Adipocyte (in vitro differentiated cells): ENCODE measurements at regions not wholly inside any gene's neighbourhood (a gene's known extent, or its start where the extent isn't known, plus 50 kb on each side); places are given as distances from the start of the nearest gene placed in this dataset.

Experiments used
- DNase-seq: peaks from one replicate; pipeline ENCODE4 v3.0.0-alpha.2; 2015; ENCODE audit warnings: low read depth
- H3K27me3 ChIP-seq: replicated peaks from 2 replicates; pipeline ENCODE4 v1.7.0; 2013; ENCODE audit warnings: mild to moderate bottlenecking, low read length, moderate library complexity; ENCODE audit not compliant: control insufficient read depth, insufficient read depth
- H3K36me3 ChIP-seq: 2 replicates; pipeline ENCODE4 v1.7.0; 2013; ENCODE audit warnings: low read length, mild to moderate bottlenecking, moderate library complexity; ENCODE audit not compliant: control insufficient read depth, insufficient read depth, severe bottlenecking
- H3K4me1 ChIP-seq: 2 replicates; pipeline ENCODE4 v1.7.0; 2013; ENCODE audit warnings: mild to moderate bottlenecking, low read length, moderate library complexity; ENCODE audit not compliant: control insufficient read depth, insufficient read depth
- H3K4me3 ChIP-seq: 2 replicates; pipeline ENCODE4 v1.7.0; 2013; ENCODE audit warnings: mild to moderate bottlenecking, low read length, moderate library complexity
- H3K9ac ChIP-seq: 2 replicates; pipeline ENCODE4 v1.7.0; 2013; ENCODE audit warnings: mild to moderate bottlenecking, low read length, moderate library complexity
- H3K9me3 ChIP-seq: 2 replicates; pipeline ENCODE4 v1.7.0; 2013; ENCODE audit warnings: mild to moderate bottlenecking, low read length, moderate library complexity; ENCODE audit not compliant: control insufficient read depth

- H3K4me1 ChIP-seq, result no peaks in the 10 kb centered on the region
- no peak for DNase-seq
- no peak overlapping the region for H3K9ac ChIP-seq
- H3K36me3 ChIP-seq, result no peaks in the 10 kb centered on the region
- H3K27me3 ChIP-seq, result no peaks in the 10 kb centered on the region
- H3K9me3 ChIP-seq, result peaks cover 26% of the 10 kb centered on the region
- H3K4me3 ChIP-seq, result no peak overlapping the region
These were observed 242.0 kb upstream of the ARRDC4 start for GRCh38 chr15:97718509-97718908.

- peaks cover 3% of the 10 kb centered on the region for H3K9me3 ChIP-seq
- H3K4me1 ChIP-seq, result no peaks in the 10 kb centered on the region
- H3K4me3 ChIP-seq, result no peak overlapping the region
- H3K9ac ChIP-seq, result no peak overlapping the region
- DNase-seq, result no peak
- no peaks in the 10 kb centered on the region for H3K27me3 ChIP-seq
- H3K36me3 ChIP-seq, result no peaks in the 10 kb centered on the region
These were observed 231.7 kb upstream of the ARRDC4 start for GRCh38 chr15:97728791-97729190.

GRCh38 chr15:97729270-97729669, 231.2 kb upstream of the ARRDC4 start:
- no peaks in the 10 kb centered on the region for H3K4me1 ChIP-seq
- H3K9me3 ChIP-seq, result peaks cover 3% of the 10 kb centered on the region
- H3K9ac ChIP-seq, result no peak overlapping the region
- H3K4me3 ChIP-seq, result no peak overlapping the region
- no peaks in the 10 kb centered on the region for H3K27me3 ChIP-seq
- DNase-seq, result no peak
- H3K36me3 ChIP-seq, result no peaks in the 10 kb centered on the region

- no peaks in the 10 kb centered on the region for H3K4me1 ChIP-seq
- no peak overlapping the region for H3K4me3 ChIP-seq
- H3K27me3 ChIP-seq, result no peaks in the 10 kb centered on the region
- H3K9ac ChIP-seq, result no peak overlapping the region
- H3K36me3 ChIP-seq, result no peaks in the 10 kb centered on the region
- DNase-seq, result no peak
- H3K9me3 ChIP-seq, result peaks cover 3% of the 10 kb centered on the region
These were observed 230.2 kb upstream of the ARRDC4 start for GRCh38 chr15:97730315-97730714.

GRCh38 chr15:97731859-97732258, 228.6 kb upstream of the ARRDC4 start:
- no peak for DNase-seq
- Histone ChIP-seq H3K4me1 (no peaks in the 10 kb centered on the region), H3K9me3 (peaks cover 3% of the 10 kb centered on the region)

GRCh38 chr15:97733373-97733772, 227.1 kb upstream of the ARRDC4 start:
- H3K4me3 ChIP-seq, result no peak overlapping the region
- DNase-seq, result no peak
- no peak overlapping the region for H3K9ac ChIP-seq
- no peaks in the 10 kb centered on the region for H3K27me3 ChIP-seq
- H3K9me3 ChIP-seq, result peaks cover 3% of the 10 kb centered on the region
- H3K36me3 ChIP-seq, result no peaks in the 10 kb centered on the region
- H3K4me1 ChIP-seq, result no peaks in the 10 kb centered on the region

More at GRCh38 chr15:97731859-97732258, 228.6 kb upstream of the ARRDC4 start:
- Histone ChIP-seq H3K4me3 (no peak overlapping the region), H3K36me3 (no peaks in the 10 kb centered on the region), H3K27me3 (no peaks in the 10 kb centered on the region), H3K9ac (no peak overlapping the region)

GRCh38 chr15:97736748-97737147, 223.8 kb upstream of the ARRDC4 start:
- Histone ChIP-seq H3K4me1 (no peaks in the 10 kb centered on the region), H3K9me3 (no peaks in the 10 kb centered on the region), H3K36me3 (no peaks in the 10 kb centered on the region), H3K4me3 (no peak overlapping the region), H3K27me3 (no peaks in the 10 kb centered on the region), H3K9ac (no peak overlapping the region)
- no peak for DNase-seq

GRCh38 chr15:97745481-97746071, 214.9 kb upstream of the ARRDC4 start:
- Histone ChIP-seq H3K4me3 (no peak overlapping the region), H3K27me3 (no peaks in the 10 kb centered on the region), H3K9ac (no peak overlapping the region), H3K4me1 (no peaks in the 10 kb centered on the region), H3K9me3 (peaks cover 4% of the 10 kb centered on the region), H3K36me3 (no peaks in the 10 kb centered on the region)
- peak; percentile 1 for DNase-seq

GRCh38 chr15:97747342-97747741, 213.2 kb upstream of the ARRDC4 start:
- Histone ChIP-seq H3K4me3 (no peak overlapping the region), H3K27me3 (no peaks in the 10 kb centered on the region), H3K36me3 (no peaks in the 10 kb centered on the region), H3K9ac (no peak overlapping the region), H3K9me3 (peaks cover 4% of the 10 kb centered on the region), H3K4me1 (no peaks in the 10 kb centered on the region)
- DNase-seq, result no peak

- Histone ChIP-seq H3K9me3 (peaks cover 2% of the 10 kb centered on the region), H3K36me3 (no peaks in the 10 kb centered on the region), H3K27me3 (no peaks in the 10 kb centered on the region), H3K4me1 (no peaks in the 10 kb centered on the region), H3K9ac (no peak overlapping the region), H3K4me3 (no peak overlapping the region)
- no peak for DNase-seq
These were observed 211.9 kb upstream of the ARRDC4 start for GRCh38 chr15:97748576-97748975.

- Histone ChIP-seq H3K36me3 (no peaks in the 10 kb centered on the region), H3K9ac (no peak overlapping the region), H3K4me1 (no peaks in the 10 kb centered on the region), H3K9me3 (no peaks in the 10 kb centered on the region), H3K27me3 (no peaks in the 10 kb centered on the region), H3K4me3 (no peak overlapping the region)
- DNase-seq, result no peak
These were observed 210.4 kb upstream of the ARRDC4 start for GRCh38 chr15:97750060-97750459.

- Histone ChIP-seq H3K9me3 (no peaks in the 10 kb centered on the region), H3K27me3 (peaks cover 14% of the 10 kb centered on the region), H3K9ac (no peak overlapping the region), H3K4me1 (no peaks in the 10 kb centered on the region), H3K4me3 (no peak overlapping the region), H3K36me3 (no peaks in the 10 kb centered on the region)
- no peak for DNase-seq
These were observed 204.8 kb upstream of the ARRDC4 start for GRCh38 chr15:97755726-97756125.
